ENCODE measurements at regions not wholly inside any gene's neighbourhood (a gene's known extent, or its start where the extent isn't known, plus 50 kb on each side); places are given as distances from the start of the nearest gene placed in this dataset.

DNA sequence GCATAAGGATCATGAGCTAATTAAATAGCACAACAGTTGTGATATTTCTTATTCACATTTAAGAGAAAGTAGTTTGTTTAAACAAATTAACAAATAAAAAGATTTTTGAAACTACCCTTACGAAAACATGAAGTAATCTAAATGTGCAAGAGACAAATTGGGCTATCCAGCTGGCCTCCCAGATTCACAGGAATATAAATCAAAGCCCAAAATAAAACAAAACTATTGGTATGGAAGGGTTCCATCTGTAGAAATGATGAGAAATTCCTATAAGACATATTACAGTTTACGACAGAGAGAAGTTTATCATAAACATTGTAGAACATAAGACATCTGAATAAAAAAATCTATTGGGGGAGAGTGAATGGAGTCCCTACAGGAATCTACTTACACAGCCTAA, 1125.1 kb downstream of the TDRD15 start:
- in situ Hi-C loops (cut with HindIII; ENCODE audit: low pct_unique_long_range_greater_than_20kb, low sequenced_read_pairs), result no loop called here
- no peaks in the 10 kb centered on the region for H3K27me3 ChIP-seq (ENCODE audit: control insufficient read depth, insufficient read depth, low read length)

DNA sequence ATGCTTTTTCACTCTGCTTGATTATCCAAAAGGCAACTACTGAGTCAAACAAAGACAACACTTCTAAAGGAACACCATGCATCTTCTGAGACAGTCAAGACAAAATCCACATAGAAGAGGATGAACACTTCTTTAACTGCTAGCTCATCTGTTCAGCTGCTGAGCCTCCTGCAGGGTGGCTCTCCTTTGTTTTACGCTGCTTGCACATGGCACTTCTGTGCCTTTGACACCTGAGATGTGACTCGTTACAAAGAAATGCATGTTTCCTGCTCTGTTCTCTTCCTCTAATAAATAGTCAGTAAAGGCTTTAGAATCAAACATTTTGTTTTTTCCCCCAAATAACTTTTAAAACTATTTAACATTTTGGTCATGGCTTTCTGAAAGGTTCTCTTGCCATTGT, 1129.4 kb downstream of the TDRD15 start:
- Histone ChIP-seq H3K4me3 (ENCODE audit: low read depth in 2 of 2, low read length in 2 of 2) (no peak overlapping the region), H3K27me3 (ENCODE audit: control insufficient read depth, insufficient read depth, low read length) (no peaks in the 10 kb centered on the region), H3K9me3 (ENCODE audit: control insufficient read depth, insufficient read depth, low read depth, low read length) (no peaks in the 10 kb centered on the region), H3K4me1 (ENCODE audit: control insufficient read depth, insufficient read depth, low read length) (no peaks in the 10 kb centered on the region), H3K27ac (ENCODE audit: low read length) (no peak overlapping the region), H3K36me3 (ENCODE audit: control insufficient read depth, insufficient read depth, low read length) (no peaks in the 10 kb centered on the region)
- in situ Hi-C loops (cut with HindIII; ENCODE audit: low pct_unique_long_range_greater_than_20kb, low sequenced_read_pairs) (no loop called here), intact Hi-C loops (cut with micrococcal nuclease; ENCODE audit: unreplicated experiment) (no loop called here)
- no TSS peak for BruUV-seq (replicated peaks)
- ATAC-seq, result no peak
- DNase-seq (ENCODE audit: low read depth, low spot score), result no peak
- ChIA-PET POLR2A (no interaction called here), CTCF (no interaction called here)
- TF ChIP-seq SIN3A (IDR thresholded peaks at IDR 0.05; ENCODE audit: borderline replicate concordance, insufficient read depth, low read depth, low read length) (no peak), TCF7L2 (IDR thresholded peaks at IDR 0.05; ENCODE audit: low read depth, low read length) (no peak), POLR2AphosphoS5 (IDR thresholded peaks at IDR 0.05; ENCODE audit: low read depth, low read length) (no peak), CTCF (IDR thresholded peaks at IDR 0.05) (no peak)
- TF ChIP-seq, protein P1, sequence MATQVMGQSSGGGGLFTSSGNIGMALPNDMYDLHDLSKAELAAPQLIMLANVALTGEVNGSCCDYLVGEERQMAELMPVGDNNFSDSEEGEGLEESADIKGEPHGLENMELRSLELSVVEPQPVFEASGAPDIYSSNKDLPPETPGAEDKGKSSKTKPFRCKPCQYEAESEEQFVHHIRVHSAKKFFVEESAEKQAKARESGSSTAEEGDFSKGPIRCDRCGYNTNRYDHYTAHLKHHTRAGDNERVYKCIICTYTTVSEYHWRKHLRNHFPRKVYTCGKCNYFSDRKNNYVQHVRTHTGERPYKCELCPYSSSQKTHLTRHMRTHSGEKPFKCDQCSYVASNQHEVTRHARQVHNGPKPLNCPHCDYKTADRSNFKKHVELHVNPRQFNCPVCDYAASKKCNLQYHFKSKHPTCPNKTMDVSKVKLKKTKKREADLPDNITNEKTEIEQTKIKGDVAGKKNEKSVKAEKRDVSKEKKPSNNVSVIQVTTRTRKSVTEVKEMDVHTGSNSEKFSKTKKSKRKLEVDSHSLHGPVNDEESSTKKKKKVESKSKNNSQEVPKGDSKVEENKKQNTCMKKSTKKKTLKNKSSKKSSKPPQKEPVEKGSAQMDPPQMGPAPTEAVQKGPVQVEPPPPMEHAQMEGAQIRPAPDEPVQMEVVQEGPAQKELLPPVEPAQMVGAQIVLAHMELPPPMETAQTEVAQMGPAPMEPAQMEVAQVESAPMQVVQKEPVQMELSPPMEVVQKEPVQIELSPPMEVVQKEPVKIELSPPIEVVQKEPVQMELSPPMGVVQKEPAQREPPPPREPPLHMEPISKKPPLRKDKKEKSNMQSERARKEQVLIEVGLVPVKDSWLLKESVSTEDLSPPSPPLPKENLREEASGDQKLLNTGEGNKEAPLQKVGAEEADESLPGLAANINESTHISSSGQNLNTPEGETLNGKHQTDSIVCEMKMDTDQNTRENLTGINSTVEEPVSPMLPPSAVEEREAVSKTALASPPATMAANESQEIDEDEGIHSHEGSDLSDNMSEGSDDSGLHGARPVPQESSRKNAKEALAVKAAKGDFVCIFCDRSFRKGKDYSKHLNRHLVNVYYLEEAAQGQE (IDR thresholded peaks at IDR 0.05; ENCODE audit: insufficient read depth in 1 of 2, low read depth in 2 of 2, low read length in 1 of 2), result no peak

More for the DNA sequence above, 1125.1 kb downstream of the TDRD15 start:
- no TSS peak for BruUV-seq (replicated peaks)
- no peaks in the 10 kb centered on the region for H3K9me3 ChIP-seq (ENCODE audit: control insufficient read depth, insufficient read depth, low read depth, low read length)
- H3K36me3 ChIP-seq (ENCODE audit: control insufficient read depth, insufficient read depth, low read length), result no peaks in the 10 kb centered on the region
- no peak for ATAC-seq
- no peak overlapping the region for H3K4me3 ChIP-seq (ENCODE audit: low read depth in 2 of 2, low read length in 2 of 2)
- intact Hi-C loops (cut with micrococcal nuclease; ENCODE audit: unreplicated experiment), result no loop called here
- H3K4me1 ChIP-seq (ENCODE audit: control insufficient read depth, insufficient read depth, low read length), result no peaks in the 10 kb centered on the region
- CTCF ChIA-PET, result no interaction called here
- TF ChIP-seq, protein P1 (IDR thresholded peaks at IDR 0.05; ENCODE audit: insufficient read depth in 1 of 2, low read depth in 2 of 2, low read length in 1 of 2), result no peak
- TF ChIP-seq POLR2AphosphoS5 (IDR thresholded peaks at IDR 0.05; ENCODE audit: low read depth, low read length) (no peak), CTCF (IDR thresholded peaks at IDR 0.05) (no peak), TCF7L2 (IDR thresholded peaks at IDR 0.05; ENCODE audit: low read depth, low read length) (no peak), SIN3A (IDR thresholded peaks at IDR 0.05; ENCODE audit: borderline replicate concordance, insufficient read depth, low read depth, low read length) (no peak)
- no peak overlapping the region for H3K27ac ChIP-seq (ENCODE audit: low read length)
- DNase-seq (ENCODE audit: low read depth, low spot score), result no peak
- POLR2A ChIA-PET, result no interaction called here

All from Panc1 (cell line).